ENCODE measurements at regions not wholly inside any gene's neighbourhood (a gene's known extent, or its start where the extent isn't known, plus 50 kb on each side); places are given as distances from the start of the nearest gene placed in this dataset.

GRCh38 chr5:117889596-117889995 lies 1098.8 kb downstream of the DTWD2 start:
- TF ChIP-seq, protein P1, sequence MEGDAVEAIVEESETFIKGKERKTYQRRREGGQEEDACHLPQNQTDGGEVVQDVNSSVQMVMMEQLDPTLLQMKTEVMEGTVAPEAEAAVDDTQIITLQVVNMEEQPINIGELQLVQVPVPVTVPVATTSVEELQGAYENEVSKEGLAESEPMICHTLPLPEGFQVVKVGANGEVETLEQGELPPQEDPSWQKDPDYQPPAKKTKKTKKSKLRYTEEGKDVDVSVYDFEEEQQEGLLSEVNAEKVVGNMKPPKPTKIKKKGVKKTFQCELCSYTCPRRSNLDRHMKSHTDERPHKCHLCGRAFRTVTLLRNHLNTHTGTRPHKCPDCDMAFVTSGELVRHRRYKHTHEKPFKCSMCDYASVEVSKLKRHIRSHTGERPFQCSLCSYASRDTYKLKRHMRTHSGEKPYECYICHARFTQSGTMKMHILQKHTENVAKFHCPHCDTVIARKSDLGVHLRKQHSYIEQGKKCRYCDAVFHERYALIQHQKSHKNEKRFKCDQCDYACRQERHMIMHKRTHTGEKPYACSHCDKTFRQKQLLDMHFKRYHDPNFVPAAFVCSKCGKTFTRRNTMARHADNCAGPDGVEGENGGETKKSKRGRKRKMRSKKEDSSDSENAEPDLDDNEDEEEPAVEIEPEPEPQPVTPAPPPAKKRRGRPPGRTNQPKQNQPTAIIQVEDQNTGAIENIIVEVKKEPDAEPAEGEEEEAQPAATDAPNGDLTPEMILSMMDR (IDR thresholded peaks at IDR 0.05; ENCODE audit: insufficient read depth, low read length, poor library complexity, severe bottlenecking), result no peak
- Histone ChIP-seq H3K4me3 (replicated peaks; ENCODE audit: low read depth, low read length) (no peak overlapping the region), H3K27me3 (replicated peaks; ENCODE audit: control insufficient read depth, insufficient read depth, low read length) (no peaks in the 10 kb centered on the region), H3K36me3 (ENCODE audit: control insufficient read depth, insufficient read depth, low read length) (no peaks in the 10 kb centered on the region)
- DNase-seq (ENCODE audit: extremely low read depth, insufficient read length), result no peak

DNA sequence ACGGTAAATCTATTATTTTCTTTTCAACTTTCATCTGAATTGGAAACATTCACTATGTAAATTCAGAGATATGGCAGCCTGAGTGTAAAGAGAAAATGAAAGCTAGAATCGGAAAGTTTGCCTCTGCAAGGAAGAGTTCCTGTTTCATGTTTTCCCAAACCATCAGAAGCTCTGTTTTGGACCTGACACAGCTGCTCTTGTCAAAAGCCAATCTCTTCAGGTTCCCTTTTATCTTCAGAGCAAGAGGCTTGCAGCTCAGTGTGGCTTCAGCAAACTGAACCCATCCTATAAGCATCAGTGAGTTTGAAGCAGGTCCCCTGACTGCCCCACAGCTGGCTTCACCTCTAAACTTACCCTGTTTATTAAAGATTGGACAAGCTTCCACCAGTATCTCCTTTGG lies 1099.7 kb downstream of the DTWD2 start:
- DNase-seq (ENCODE audit: extremely low read depth, insufficient read length), result peak; percentile 21
- H3K27me3 ChIP-seq (replicated peaks; ENCODE audit: control insufficient read depth, insufficient read depth, low read length), result no peaks in the 10 kb centered on the region
- peak overlapping the region; percentile 46 for H3K4me3 ChIP-seq (replicated peaks; ENCODE audit: low read depth, low read length)
- no peaks in the 10 kb centered on the region for H3K36me3 ChIP-seq (ENCODE audit: control insufficient read depth, insufficient read depth, low read length)
- TF ChIP-seq, protein P1 (IDR thresholded peaks at IDR 0.05; ENCODE audit: insufficient read depth, low read length, poor library complexity, severe bottlenecking), result no peak

- TF ChIP-seq, protein P1 (IDR thresholded peaks at IDR 0.05; ENCODE audit: insufficient read depth, low read length, poor library complexity, severe bottlenecking), result no peak
- Histone ChIP-seq H3K27me3 (replicated peaks; ENCODE audit: control insufficient read depth, insufficient read depth, low read length) (no peaks in the 10 kb centered on the region), H3K4me3 (replicated peaks; ENCODE audit: low read depth, low read length) (no peak overlapping the region), H3K36me3 (ENCODE audit: control insufficient read depth, insufficient read depth, low read length) (no peaks in the 10 kb centered on the region)
- DNase-seq (ENCODE audit: extremely low read depth, insufficient read length), result no peak
These were observed 1106.7 kb downstream of the DTWD2 start for GRCh38 chr5:117881426-117882230.

- DNase-seq (ENCODE audit: extremely low read depth, insufficient read length), result no peak
- no peaks in the 10 kb centered on the region for H3K36me3 ChIP-seq (ENCODE audit: control insufficient read depth, insufficient read depth, low read length)
- TF ChIP-seq, protein P1 (IDR thresholded peaks at IDR 0.05; ENCODE audit: insufficient read depth, low read length, poor library complexity, severe bottlenecking), result no peak
- no peak overlapping the region for H3K4me3 ChIP-seq (replicated peaks; ENCODE audit: low read depth, low read length)
- H3K27me3 ChIP-seq (replicated peaks; ENCODE audit: control insufficient read depth, insufficient read depth, low read length), result no peaks in the 10 kb centered on the region
These were observed 1107.4 kb downstream of the DTWD2 start for GRCh38 chr5:117880932-117881331.

DNA sequence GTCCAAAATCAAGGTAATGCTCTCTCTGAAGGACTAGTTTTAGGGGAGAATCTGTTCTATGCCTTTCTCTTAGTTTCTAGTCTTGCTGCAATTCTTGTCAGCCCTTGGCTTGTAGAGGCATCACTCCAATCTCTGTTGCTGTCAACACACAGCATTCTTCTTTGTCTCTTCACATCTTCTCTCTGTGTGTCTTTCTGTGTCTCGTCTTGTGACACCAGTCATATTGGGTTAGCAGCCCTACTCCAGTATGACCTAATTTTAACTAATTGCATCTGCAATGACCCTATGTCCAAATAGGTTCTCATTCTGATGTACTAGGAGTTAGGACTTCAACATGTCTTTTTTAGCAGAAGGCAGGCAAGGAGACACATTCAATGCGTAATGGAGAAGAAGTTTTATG lies 1110.6 kb downstream of the DTWD2 start:
- Histone ChIP-seq H3K27me3 (replicated peaks; ENCODE audit: control insufficient read depth, insufficient read depth, low read length) (no peaks in the 10 kb centered on the region), H3K36me3 (ENCODE audit: control insufficient read depth, insufficient read depth, low read length) (no peaks in the 10 kb centered on the region), H3K4me3 (replicated peaks; ENCODE audit: low read depth, low read length) (no peak overlapping the region)
- TF ChIP-seq, protein P1 (IDR thresholded peaks at IDR 0.05; ENCODE audit: insufficient read depth, low read length, poor library complexity, severe bottlenecking), result no peak
- no peak for DNase-seq (ENCODE audit: extremely low read depth, insufficient read length)

Data from GM06990 (cell line).